Omental fat pad (tissue), 3 donors: ENCODE measurements at regions not wholly inside any gene's neighbourhood (a gene's known extent, or its start where the extent isn't known, plus 50 kb on each side); places are given as distances from the start of the nearest gene placed in this dataset.

Source experiments
- ATAC-seq: fragments of 150-250 bp; one replicate; pipeline ENCODE4 v1.9.1; 2016; ENCODE audit warnings: mild to moderate bottlenecking, moderate library complexity; ENCODE audit not compliant: low FRiP score
- DNase-seq: peaks from one replicate; pipeline ENCODE4 v3.0.0-alpha.2; 2019; ENCODE audit warnings: low spot score
- TF ChIP-seq, protein P1 (sequence below), 3 donors: fragments of 450-650 bp; IDR thresholded peaks; one replicate each; pipeline ENCODE4 v1.5.1; 2016 to 2017; ENCODE audit warnings: antibody characterized with exemption in 3 of 3, mild to moderate bottlenecking in 3 of 3, moderate library complexity in 2 of 3

DNA sequence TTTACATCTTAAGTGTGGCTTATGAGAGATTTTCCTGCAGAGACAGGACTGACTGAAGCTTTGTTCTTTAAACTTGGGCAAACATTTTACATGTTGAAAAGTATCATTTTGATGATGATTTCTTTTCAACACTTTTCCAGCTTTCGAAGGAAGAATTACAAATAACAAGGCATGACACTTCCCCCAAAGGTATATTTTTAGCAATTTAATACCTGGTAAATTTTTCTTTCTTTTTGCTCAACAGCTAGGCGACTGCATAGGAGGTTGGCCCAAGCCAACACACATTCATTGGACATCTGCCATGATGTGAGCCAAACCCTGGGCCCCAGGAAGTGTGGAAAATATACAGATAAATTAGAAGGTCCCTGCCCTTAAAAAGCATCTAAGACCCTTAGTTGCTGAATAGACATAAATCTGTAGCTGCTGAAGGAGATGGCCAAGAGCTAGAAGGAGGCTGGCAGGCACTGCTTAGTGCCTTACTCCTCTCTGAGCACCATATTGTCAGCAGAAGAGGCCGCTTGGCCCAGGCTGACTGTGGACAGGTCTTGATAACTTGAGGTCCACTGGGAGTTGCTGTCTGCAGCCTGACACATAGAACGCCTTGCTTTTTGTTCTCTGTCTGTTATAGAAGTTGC lies 53.3 kb upstream of the CD44 start:
- TF ChIP-seq, protein P1, sequence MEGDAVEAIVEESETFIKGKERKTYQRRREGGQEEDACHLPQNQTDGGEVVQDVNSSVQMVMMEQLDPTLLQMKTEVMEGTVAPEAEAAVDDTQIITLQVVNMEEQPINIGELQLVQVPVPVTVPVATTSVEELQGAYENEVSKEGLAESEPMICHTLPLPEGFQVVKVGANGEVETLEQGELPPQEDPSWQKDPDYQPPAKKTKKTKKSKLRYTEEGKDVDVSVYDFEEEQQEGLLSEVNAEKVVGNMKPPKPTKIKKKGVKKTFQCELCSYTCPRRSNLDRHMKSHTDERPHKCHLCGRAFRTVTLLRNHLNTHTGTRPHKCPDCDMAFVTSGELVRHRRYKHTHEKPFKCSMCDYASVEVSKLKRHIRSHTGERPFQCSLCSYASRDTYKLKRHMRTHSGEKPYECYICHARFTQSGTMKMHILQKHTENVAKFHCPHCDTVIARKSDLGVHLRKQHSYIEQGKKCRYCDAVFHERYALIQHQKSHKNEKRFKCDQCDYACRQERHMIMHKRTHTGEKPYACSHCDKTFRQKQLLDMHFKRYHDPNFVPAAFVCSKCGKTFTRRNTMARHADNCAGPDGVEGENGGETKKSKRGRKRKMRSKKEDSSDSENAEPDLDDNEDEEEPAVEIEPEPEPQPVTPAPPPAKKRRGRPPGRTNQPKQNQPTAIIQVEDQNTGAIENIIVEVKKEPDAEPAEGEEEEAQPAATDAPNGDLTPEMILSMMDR (IDR thresholded peaks at IDR 0.05): no peak
- DNase-seq (no peak), ATAC-seq (no peak)

GRCh38 chr11:35087648-35088047 lies 51.3 kb upstream of the CD44 start:
- no peak for DNase-seq
- no peak for ATAC-seq
- TF ChIP-seq, protein P1 (IDR thresholded peaks at IDR 0.05): no peak

DNA sequence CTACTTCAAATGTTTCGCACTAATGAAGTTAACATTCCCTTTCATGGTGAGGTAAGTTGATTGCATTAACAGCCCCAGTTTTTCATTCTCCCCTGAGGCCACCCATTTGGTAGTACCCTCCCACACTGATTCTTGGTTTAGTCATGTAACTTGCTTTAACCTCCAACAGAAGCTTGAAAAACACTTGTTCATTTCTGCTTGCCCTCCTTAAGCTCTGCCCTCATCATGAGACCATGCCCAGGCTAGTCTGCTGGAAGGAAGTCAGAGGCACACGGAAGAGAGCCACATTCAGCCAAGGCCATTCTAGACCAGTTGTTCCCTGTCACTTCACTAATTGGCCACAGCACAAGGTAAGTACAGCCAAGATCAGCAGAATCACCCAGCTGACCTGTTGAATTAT lies 50.7 kb upstream of the CD44 start:
- TF ChIP-seq, protein P1 (IDR thresholded peaks at IDR 0.05): no peak
- ATAC-seq (no peak), DNase-seq (no peak)

- no peak for ATAC-seq
- no peak for DNase-seq
- TF ChIP-seq, protein P1 (IDR thresholded peaks at IDR 0.05): no peak
These were observed 50.3 kb upstream of the CD44 start for GRCh38 chr11:35088676-35089075.
